ENCODE measurements at regions not wholly inside any gene's neighbourhood (a gene's known extent, or its start where the extent isn't known, plus 50 kb on each side); places are given as distances from the start of the nearest gene placed in this dataset.

DNA sequence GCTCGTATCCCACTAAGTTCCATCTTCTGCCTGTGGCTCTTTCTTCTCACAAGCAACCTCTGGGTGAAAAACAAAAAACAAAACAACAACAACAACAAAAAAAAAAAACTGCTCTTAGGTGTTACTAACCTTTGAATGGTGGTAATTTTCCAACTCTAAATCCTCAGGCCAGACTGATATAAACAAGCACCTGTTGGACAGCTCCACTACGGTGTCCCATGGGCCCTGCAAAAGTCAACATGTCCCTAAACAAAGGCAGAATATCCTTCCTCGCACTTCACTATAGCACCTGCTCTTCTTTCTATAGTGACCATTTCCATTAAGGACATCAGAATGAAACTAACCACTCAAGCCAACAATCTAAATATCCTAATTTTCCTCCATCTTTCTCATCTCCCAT is 54.6 kb upstream of the PARM1 start:
- TF ChIP-seq, protein P1, sequence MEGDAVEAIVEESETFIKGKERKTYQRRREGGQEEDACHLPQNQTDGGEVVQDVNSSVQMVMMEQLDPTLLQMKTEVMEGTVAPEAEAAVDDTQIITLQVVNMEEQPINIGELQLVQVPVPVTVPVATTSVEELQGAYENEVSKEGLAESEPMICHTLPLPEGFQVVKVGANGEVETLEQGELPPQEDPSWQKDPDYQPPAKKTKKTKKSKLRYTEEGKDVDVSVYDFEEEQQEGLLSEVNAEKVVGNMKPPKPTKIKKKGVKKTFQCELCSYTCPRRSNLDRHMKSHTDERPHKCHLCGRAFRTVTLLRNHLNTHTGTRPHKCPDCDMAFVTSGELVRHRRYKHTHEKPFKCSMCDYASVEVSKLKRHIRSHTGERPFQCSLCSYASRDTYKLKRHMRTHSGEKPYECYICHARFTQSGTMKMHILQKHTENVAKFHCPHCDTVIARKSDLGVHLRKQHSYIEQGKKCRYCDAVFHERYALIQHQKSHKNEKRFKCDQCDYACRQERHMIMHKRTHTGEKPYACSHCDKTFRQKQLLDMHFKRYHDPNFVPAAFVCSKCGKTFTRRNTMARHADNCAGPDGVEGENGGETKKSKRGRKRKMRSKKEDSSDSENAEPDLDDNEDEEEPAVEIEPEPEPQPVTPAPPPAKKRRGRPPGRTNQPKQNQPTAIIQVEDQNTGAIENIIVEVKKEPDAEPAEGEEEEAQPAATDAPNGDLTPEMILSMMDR (IDR thresholded peaks at IDR 0.05): no peak

DNA sequence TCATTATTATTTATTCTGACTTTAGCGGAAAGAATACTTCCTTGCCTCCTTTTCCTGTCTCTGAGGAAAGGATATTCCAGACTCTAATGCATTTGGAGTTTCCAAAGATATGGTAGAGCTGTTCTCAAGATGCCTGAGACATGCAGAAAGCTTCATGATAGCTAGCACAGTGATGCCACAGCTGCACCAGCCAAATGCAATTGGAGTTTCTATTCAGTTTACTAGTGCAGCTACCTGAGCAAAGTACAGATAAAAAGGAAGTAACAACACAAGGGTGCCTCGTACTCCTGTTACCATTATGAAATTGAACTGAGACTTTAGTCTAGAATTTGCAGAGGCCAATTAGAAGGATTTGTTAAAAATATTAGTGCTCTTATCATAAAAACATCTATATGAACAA is 57.5 kb upstream of the PARM1 start:
- TF ChIP-seq, protein P1 (IDR thresholded peaks at IDR 0.05): no peak

DNA sequence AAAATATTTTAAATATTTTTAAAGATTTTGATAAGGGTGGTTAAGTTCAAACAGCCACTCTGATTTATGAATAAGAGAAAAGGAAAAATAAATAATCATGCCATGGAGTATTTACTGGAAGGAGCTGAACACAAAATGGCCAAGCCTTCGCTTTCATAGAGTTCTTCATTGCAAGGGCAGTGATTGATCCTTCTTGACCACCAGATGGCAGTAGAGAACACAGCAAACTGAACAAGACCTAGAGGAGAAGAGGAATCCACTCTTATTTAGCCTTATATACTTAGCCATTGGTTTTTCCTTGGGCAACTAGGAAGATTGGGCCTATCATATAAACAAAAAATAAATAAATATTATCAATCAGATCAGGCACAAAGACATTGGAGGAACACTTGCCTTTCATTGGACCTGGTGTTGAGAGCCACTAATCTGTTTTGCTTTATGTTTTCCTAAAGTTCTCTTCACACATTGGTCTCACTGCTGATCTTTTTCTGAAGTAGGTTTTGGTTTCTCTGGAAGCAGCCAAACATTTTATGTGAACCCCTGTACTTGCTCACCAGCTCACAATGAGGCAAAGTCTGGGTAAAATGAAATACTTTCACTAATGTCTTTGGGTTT is 58.1 kb upstream of the PARM1 start:
- TF ChIP-seq, protein P1 (IDR thresholded peaks at IDR 0.05): peak; percentile 90

DNA sequence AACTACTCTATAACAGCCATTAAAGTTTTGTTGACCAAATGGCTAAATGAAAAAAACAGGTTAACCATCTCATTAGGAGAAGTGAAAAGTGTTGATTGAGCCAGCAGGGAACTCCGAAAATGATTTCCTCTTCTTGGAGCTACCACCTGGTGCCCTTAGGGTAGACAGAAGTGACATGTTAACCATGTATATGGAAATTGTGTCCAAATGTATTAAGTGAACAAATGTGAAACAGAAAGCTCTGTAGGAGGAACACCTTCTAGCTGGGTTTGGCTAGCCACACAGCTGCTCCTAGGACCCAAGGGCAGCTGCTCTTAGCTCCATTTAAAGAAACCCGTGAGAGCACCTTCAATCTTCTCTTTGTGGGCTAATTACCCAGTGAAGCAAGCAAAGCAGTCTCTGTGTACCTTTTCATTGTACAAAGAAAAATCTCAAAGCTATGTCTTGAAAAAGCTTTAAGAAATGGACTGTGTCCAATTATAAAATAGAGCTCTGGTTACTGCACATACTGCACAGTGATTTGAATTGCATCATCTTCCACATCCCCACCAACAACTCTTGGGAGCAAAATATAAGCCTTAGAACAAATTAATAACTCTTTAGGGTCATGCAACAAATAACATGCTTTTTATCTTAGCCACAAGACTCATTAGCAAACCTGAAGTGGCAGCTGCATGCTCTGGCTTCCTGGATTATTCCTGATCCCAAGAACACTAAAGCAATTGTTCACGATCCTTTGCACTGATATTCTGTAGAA is 59.2 kb upstream of the PARM1 start:
- TF ChIP-seq, protein P1 (IDR thresholded peaks at IDR 0.05): no peak

DNA sequence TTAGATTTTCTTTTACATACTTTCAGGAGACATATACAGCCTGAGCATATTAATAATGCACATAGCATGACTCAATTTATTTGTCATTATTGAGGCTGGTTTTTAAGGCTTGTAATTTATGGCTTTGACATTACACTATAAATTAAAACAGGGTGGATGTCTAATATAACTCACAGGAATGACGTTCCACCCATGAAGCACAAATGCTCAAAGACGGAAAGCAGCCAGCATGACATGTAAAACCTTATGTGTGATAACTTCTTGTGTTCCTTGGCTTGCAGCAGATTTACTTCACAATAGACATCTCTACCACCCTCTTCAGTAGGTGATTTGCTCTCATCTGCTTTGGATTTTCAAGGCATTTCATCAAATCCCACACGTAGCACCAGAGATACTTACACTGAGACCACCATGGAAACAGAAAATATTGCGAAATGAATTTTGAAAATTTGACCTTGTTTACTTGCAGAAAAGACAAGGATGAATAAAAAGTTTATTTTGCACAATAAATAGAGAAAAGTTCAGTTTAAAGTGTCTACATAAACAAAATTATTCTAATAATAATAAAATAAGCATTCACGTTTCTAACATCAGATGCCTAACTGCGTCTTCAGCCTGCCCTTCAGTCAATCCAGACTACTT is 64.7 kb upstream of the BTC start:
- TF ChIP-seq, protein P1 (IDR thresholded peaks at IDR 0.05): no peak

DNA sequence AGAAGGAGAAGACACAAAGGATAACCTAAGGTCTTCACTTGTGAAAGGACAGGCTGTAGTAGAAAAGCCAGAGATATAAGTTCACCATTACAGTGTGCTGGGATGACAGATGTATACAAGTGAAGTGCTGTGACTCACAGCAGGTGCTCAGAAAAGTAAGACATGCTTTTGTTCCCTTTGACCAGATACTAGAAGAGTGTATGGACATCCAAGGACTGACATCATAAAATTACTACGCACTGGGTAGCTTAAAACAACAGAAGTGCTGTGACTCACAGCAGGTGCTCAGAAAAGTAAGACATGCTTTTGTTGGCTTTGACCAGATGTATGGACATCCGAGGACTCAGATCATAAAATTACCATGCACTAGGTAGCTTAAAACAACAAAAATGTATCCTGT is 61.6 kb upstream of the BTC start:
- TF ChIP-seq, protein P1 (IDR thresholded peaks at IDR 0.05): no peak

DNA sequence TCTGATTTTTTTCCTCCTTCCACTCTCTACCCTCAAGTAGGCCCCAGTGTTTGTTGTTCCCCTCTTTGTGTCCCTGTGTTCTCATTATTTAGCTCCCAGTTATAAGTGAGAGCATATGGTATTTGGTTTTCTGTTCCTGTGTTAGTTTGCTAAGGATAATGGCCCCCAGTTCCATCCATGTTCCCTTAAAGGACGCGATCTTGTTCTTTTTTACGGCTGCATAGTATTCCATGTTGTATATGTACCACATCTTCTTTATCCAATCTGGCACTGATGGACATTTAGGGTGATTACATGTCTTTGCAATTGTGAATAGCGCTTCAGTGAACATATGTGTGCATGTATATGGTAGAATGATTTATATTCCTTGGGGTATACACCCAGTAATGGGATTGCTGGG is 54.5 kb upstream of the BTC start:
- TF ChIP-seq, protein P1 (IDR thresholded peaks at IDR 0.05): no peak

Data from LNCAP (cell line).